ENCODE measurements at regions not wholly inside any gene's neighbourhood (a gene's known extent, or its start where the extent isn't known, plus 50 kb on each side); places are given as distances from the start of the nearest gene placed in this dataset.

DNA sequence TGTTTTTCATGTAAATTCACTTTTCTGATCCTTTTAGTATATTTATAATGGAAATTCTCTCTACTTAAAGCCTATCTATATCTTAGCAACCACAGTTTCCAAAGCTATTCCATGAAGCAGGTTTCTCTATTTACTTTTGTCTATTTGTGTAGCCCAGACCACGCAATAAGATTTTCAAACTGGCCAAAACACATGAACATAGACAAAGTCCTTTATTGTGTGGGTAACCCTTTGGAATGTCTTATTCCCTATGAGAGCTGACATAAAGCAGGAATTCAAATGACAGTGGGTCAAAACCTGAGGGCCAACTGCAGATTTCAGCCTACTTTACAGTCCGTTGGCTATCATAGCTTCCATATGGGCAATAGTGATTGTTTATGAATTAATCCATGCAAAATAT is 252.6 kb downstream of the LTN1 start:
- TF ChIP-seq, protein P1, sequence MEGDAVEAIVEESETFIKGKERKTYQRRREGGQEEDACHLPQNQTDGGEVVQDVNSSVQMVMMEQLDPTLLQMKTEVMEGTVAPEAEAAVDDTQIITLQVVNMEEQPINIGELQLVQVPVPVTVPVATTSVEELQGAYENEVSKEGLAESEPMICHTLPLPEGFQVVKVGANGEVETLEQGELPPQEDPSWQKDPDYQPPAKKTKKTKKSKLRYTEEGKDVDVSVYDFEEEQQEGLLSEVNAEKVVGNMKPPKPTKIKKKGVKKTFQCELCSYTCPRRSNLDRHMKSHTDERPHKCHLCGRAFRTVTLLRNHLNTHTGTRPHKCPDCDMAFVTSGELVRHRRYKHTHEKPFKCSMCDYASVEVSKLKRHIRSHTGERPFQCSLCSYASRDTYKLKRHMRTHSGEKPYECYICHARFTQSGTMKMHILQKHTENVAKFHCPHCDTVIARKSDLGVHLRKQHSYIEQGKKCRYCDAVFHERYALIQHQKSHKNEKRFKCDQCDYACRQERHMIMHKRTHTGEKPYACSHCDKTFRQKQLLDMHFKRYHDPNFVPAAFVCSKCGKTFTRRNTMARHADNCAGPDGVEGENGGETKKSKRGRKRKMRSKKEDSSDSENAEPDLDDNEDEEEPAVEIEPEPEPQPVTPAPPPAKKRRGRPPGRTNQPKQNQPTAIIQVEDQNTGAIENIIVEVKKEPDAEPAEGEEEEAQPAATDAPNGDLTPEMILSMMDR (IDR thresholded peaks at IDR 0.05) = no peak
- no peak for TF ChIP-seq POLR2A (IDR thresholded peaks at IDR 0.05)

Measured in uterus (tissue), 2 donors.